HuH-7 (cell line): ENCODE measurements at regions not wholly inside any gene's neighbourhood (a gene's known extent, or its start where the extent isn't known, plus 50 kb on each side); places are given as distances from the start of the nearest gene placed in this dataset.

Experiments
- DNase-seq: peaks from one replicate; pipeline ENCODE4 v3.0.0; 2011; ENCODE audit warnings: low spot score

- DNase-seq = no peak
These were observed 350.8 kb downstream of the CDH2 start for GRCh38 chr18:27826101-27826500.

DNA sequence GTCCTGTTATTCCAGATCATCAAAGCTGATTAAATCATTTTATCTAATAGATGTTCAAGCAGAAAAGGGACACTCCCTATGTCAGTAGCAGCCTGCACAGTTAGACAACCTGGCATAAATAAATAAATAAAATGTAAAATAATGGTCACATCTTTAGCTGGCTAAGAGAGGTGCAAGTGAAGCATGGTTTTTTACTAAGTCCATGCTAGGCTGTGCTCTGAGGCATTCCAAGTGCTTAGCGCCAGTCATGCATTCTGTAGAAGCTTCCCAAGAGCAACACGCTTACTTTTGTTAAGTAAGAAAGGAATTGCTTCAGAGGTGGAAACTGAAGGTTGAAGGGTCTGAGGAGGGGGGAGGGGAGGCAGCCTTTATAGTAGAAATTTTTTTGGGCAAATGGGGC, 351.2 kb downstream of the CDH2 start:
- no peak for DNase-seq

- no peak for DNase-seq
These were observed 351.9 kb downstream of the CDH2 start for GRCh38 chr18:27824841-27825681.

DNA sequence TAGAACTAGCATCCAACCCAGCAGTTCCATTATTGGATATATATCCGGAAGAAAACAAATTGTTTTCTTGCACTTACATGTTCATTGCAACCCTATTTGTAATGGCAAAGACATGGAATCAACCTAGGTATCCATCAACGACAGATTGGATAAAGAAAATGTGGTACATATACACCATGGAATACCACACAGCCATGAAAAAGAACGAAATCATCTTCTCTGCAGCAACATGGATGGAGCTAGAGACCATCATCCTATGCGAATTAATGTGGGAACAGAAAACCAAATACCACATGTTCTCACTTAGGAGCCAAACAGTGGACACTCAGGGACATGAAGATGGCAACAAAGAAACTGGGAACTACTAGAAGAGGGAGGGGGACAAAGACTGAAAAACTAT, 352.7 kb downstream of the CDH2 start:
- no peak for DNase-seq

GRCh38 chr18:27823053-27823452, 353.9 kb downstream of the CDH2 start:
- DNase-seq = no peak

- no peak for DNase-seq
These were observed 368.2 kb downstream of the CDH2 start for GRCh38 chr18:27808683-27809082.

DNA sequence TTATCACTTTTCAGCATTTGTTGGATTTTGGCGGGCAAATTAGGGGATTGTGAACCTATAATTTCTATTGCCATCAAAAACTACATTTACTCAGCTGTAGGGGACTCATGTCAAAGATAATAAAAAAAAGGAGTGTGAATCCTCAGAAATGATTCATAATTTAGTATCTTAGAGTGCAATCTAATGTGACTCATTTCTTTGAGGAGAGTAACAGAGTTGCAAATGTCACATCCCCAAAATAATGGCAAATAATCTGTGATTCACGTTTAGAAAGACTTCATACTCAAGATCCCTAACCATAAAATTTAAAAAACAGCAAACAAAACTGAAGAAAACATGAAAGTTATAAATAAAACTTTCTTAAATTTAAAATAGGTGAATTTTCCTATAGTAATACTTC, 373.0 kb downstream of the CDH2 start:
- no peak for DNase-seq

DNA sequence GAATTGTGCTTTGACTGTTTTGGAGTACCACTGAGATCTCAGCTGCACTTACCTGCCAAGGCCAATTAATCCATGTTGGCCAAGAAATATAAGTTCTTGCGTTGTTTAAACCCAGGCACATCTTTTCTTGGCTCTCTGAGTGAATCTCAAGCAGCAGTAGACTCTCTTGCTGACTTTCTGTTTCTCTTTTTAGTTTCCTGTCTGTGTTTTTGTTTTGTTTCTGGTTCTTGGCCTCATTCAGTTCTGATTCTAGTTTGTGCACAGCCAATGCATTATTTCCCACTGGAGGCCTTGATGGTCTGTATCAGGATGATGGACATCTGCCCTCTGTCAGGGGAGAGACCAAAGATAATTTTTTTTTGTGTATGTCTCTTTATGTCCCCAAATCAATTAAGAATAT, 379.4 kb downstream of the CDH2 start:
- no peak for DNase-seq

DNA sequence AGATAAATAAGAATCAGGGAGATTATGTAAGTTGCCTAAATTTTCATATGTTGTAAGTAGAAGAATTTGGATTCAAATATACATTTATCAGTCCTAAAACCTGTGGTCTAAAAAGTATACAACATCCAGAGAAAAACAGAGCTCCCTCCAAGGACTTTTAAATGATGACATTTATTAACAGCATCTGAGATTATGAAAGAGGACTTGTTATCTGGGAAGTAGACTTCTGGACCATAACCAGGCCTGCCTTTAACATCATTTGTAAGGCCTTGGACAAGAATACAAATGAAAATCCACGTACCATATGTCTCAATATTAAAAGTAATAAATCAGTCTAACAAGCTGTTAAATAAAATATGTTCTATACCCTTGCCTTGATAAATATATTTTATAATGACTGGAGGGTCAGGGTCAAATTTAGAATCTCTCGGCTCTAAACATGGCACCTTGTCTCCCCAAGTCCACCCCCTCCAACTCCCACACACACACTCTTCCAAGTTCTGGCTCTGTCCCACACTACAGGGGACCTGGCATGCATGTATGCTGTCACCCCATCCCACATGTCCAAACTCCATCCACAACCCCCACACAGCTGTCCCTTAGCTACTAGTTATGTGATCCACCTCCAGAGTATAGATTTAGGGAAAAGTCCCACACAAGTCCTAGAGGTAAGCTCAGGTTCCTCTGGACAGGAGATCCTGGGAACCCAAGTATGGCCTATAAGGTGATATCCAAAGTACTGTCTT, 382.6 kb downstream of the CDH2 start:
- no peak for DNase-seq

- no peak for DNase-seq
These were observed 383.7 kb downstream of the CDH2 start for GRCh38 chr18:27793013-27793785.

DNA sequence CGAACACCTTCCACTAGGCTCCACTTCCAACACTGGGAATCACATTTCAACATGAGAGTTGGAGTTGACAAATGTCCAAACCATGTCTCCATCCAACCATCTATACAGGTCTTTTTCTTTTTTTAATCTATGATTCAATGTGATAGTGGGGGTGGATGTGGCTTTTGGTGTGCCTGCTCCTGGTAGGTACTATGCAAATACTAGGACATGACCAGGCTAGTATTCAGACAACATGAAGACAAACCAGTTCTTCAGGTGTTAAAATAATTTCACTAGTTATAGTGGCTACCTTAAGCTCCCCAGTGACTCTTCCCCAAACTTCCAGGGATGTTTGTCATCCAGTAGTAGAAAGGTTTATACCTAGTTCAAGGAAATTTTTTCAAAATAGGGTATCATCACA, 387.5 kb downstream of the CDH2 start:
- no peak for DNase-seq

DNA sequence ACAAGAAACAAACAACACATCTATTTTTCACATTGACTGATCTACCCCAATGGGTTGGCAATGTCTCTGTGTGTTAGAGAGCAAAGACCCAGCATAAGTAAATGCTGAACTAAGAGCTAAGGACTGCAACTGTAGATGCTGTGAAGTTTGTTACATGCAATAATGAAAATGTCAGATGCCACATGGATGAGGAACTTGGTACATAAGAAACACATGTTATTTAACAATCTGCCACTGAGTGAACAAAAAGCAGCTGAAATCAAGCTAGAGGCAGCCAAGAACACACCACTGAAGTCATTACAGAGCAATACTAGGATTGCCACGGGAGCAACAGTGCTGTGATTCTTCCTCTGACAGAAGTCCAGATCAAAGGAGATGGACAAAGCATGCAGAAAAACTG, 389.4 kb downstream of the CDH2 start:
- no peak for DNase-seq

GRCh38 chr18:27785815-27786471, 391.0 kb downstream of the CDH2 start:
- no peak for DNase-seq

DNA sequence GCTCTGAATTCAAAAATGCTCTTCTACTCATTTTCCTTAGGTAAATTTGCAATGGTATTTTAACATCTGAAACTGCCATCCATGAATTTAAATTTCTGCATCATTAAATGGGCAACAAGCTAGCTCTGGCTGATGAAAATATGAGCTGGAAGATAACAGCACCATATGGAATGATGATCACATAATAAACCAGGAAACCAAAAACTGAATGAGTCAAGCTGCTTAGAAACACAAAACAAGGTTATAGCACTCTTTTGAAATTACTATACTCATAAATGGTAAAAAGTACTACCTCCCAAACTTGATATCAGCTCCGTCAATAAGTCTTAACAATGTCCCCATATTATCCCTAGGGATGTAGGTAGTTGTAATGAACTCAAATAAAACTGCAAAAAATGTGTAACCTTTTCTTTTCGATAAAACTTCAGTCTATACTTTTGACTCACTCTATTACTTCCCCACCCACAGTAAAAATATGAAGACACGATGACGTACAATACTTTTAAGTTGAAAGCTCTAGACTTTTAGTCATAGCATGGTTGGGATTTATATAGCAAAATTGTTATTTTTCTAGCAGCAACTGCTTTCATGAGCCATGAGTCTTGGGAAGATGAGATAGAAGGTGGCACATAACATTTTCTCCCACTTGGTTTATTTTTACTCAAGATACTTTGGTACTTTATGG, 396.7 kb downstream of the CDH2 start:
- DNase-seq = no peak

GRCh38 chr18:27778925-27779324, 398.0 kb downstream of the CDH2 start:
- no peak for DNase-seq

GRCh38 chr18:27778441-27778840, 398.5 kb downstream of the CDH2 start:
- DNase-seq = no peak

DNA sequence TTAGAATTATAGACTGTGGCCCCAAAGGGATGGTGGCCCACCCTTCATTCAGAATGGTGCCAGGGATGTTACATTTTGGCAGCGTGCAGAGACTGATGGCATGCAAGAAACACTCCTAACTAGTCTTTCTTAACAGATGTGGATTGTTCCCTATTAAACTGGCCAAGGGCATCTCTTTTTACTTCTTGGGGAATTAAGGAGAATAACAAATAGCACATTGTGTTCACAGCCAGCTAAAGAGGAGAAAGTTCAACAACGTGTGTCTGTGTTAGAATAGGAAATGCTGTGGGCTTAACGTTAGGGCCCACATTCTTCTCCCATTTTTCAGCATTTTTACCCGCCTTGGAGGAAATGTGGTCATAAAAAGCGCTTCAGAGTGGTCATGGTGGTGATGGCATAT, 404.8 kb downstream of the CDH2 start:
- no peak for DNase-seq

- DNase-seq = no peak
These were observed 405.4 kb downstream of the CDH2 start for GRCh38 chr18:27771571-27771970.

GRCh38 chr18:27769152-27769551, 407.8 kb downstream of the CDH2 start:
- DNase-seq = no peak

- no peak for DNase-seq
These were observed 413.0 kb downstream of the CDH2 start for GRCh38 chr18:27763936-27764335.

DNA sequence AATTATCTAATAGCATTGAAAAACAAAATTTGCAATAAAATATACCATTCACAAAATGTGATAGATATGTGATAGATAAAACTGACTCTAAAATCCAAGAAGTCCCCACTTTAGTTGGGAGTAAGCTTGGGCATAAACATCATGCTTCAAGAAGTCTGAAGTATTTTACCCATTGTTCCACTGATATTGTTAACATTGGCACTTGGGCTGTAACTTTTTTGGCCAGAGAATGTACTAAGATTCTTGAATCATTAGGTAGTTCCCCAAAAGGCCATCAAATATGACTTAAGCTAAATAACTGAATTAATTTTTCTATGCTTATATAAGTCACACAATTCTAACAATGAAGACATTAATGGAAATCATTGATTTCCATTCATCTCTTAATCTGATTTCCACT, 413.6 kb downstream of the CDH2 start:
- no peak for DNase-seq

DNA sequence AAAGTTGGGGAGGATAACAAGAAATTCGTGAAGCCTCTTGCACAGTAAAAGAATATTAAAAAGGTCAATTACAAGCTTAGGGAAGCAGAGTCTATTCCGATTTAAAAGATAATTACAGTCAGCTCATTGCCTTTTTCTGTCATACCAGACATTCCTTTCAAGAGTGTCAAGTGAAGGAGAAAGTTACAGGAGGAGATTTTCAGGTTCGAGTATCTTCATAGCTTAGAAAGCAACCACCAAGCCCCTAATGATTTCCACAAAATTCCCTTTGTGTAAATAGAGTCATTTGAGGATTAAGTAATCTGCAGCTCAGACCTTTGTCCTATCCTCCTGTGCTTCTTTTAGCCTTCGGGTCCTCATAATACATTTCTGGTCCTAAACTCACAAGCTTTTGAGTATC, 414.9 kb downstream of the CDH2 start:
- no peak for DNase-seq
